ENCODE measurements at regions not wholly inside any gene's neighbourhood (a gene's known extent, or its start where the extent isn't known, plus 50 kb on each side); places are given as distances from the start of the nearest gene placed in this dataset.

DNA sequence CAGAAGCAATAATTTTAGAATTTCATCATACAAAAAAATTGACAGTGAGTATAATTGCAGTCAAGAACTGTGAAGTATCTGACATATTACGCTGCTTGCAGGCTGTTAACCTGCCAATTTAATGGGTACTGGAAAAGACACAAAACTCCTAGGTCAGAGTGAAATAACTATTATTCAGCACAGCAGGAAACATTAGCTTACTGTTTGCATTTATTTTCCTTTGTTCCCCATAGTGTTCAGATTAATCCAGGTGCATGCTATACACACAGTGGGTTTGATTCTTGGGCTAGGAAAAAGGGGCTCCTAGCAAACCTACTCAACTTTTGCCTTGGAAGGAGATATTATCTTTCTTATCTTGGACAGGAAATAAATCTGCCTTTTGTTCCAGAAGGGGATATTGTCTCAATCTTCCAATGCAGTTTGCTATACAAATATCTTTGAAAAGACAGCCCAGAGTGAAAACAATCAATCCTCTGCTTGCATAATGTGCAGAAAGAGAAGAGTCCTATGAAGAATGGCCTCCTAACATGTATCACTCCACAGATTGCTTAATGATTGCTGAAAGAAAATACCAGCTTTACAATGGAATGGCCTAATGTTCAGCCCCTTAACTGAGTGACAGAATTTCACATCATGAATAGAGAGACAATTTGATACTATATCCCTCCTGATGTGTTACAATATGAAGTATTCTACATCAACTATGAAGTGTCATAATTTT is 443.4 kb downstream of the TBC1D4 start:
- no peak for DNase-seq

DNA sequence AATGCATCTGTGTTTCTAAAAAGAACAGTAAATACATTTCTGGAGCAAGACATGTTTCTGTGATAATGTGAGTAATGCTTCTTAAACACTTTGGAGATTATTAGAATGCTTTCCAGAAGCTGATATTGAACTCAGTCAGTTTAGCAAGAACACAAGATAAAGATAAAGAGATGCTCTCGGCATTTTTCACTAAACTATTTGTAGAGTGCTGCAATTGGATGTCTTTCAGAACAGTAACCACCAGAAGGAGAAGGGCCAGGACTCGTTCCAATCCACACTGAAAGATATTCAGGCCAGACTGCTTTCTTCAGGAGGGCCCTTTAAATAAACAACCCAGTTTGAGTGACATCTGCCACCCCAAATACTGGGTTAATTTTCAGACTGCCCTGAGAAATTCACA is 456.0 kb downstream of the TBC1D4 start:
- no peak for DNase-seq

- DNase-seq = no peak
Measured at GRCh38 chr13:75024602-75025001, 457.4 kb downstream of the TBC1D4 start.

GRCh38 chr13:75023609-75024008 is 458.4 kb downstream of the TBC1D4 start:
- no peak for DNase-seq

- no peak for DNase-seq
Measured at GRCh38 chr13:75021151-75021550, 460.8 kb downstream of the TBC1D4 start.

- no peak for DNase-seq
Measured at GRCh38 chr13:75016225-75016624, 465.7 kb downstream of the TBC1D4 start.

- no peak for DNase-seq
Measured at GRCh38 chr13:75013818-75014217, 468.2 kb downstream of the TBC1D4 start.

GRCh38 chr13:75010941-75011340 is 471.0 kb downstream of the TBC1D4 start:
- DNase-seq = no peak

- no peak for DNase-seq
Measured at GRCh38 chr13:75008926-75009325, 473.0 kb downstream of the TBC1D4 start.

GRCh38 chr13:74990992-74991391 is 491.0 kb downstream of the TBC1D4 start:
- no peak for DNase-seq

GRCh38 chr13:74987124-74987690 is 494.8 kb downstream of the TBC1D4 start:
- DNase-seq = no peak

GRCh38 chr13:74986609-74987008 is 495.4 kb downstream of the TBC1D4 start:
- no peak for DNase-seq

DNA sequence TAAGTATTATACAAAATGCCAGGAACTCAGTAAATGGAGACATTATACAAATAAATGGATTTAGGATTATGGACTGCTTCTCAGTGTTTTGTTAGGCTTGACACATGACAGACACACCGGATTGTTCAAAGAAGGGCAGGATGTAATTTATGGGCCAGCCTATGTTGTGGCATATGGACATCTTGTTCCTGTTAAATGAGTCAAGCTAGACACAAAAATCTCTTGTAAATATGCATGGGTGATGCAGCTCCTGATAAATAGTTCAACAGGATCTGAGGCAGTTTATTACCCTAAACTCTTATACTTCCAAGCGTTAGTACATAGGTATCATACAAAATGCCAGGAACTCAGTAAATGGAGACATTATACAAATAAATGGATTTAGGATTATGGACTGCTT is 502.3 kb downstream of the TBC1D4 start:
- DNase-seq = no peak

DNA sequence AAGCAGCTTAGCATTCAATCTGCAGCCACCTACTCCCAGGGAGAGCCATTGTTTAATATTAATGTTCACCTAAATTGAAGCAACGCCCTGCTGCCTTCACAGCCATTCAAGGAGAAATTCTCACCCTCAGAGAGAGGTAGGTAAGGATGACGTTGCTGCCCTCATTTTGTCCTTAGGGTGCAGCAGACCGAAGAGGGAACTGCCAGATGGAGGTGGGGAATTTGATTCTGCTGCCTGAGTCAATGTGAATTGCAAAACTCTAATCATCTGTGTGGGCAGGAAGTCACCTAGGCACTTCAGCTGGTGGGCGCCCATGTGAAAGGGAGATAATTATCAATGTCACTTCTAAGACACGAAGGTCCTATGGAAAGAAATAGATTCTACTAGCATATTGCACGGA is 503.4 kb downstream of the TBC1D4 start:
- DNase-seq = no peak

- no peak for DNase-seq
Measured at GRCh38 chr13:74977498-74977897, 504.5 kb downstream of the TBC1D4 start.

GRCh38 chr13:74975111-74975510 is 506.9 kb downstream of the TBC1D4 start:
- DNase-seq = no peak

GRCh38 chr13:74973935-74974879 is 507.8 kb downstream of the TBC1D4 start:
- DNase-seq = no peak

- DNase-seq = no peak
Measured at GRCh38 chr13:74969419-74969818, 512.5 kb downstream of the TBC1D4 start.

GRCh38 chr13:74966814-74967424 is 515.0 kb downstream of the TBC1D4 start:
- DNase-seq = no peak

- DNase-seq = no peak
Measured at GRCh38 chr13:74966275-74966674, 515.7 kb downstream of the TBC1D4 start.

DNA sequence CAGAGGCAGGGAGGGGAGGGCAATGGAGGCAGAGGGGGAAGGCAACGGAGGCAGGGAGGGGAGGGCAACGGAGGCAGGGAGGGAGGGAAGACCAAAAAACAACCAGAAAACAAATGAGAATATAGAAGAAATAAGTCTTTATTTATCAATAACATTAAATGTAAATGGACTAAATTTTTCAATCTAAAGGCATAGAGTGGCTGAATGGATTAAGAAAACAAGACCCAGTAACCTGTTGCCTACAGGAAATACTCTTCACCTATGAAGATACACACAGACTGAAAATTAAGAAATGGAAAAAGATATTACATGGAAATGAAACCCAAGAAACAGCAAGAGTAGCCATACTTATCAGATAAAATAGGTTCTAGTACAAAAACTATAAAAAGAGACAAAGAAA is 536.3 kb downstream of the TBC1D4 start:
- DNase-seq = no peak

DNA sequence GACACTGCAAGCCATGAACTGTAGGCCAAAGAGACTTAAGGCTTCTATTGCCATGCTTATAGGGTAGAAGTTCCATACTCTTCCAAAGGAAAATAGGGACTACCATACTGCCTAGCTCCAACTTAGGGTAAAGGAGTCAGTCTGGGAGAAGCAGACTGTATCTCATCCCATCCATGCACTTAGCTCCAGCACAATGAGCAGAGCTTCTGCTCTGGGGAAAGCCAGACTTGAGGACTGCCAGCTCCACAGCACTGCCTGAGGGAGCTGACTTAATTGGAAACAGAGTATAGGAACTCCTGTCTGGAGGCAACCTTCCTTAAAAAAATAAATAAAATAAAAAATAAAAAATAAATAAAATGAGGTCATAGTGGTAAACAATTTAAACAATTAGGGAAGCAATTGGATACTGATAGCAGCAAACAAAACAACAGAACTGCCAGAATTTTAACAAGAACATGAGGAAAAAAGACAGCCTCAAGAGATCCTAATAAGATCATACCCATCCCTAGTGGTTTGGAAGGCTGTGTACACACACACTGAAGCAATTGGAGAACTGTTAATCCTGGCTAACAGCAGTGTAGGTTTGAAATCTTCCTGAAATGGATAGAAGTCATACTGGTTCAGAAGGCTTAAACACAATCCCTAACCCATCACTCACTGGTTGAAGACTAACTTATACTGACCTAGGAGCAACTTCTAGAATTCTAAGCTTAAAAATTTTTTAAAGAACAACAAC is 550.1 kb downstream of the TBC1D4 start:
- no peak for DNase-seq
